Cardiac fibroblast (primary cell): ENCODE measurements at regions not wholly inside any gene's neighbourhood (a gene's known extent, or its start where the extent isn't known, plus 50 kb on each side); places are given as distances from the start of the nearest gene placed in this dataset.

ENCODE experiments used
- DNase-seq, 2 donors: peaks; one replicate each; pipeline versions ENCODE4 v3.0.0 to v3.0.0-alpha.2; 2010; ENCODE audit warnings: low read depth in 2 of 2
- H3K4me3 ChIP-seq, 2 donors: replicated peaks in 1 of 2; 1 replicate in 1 of 2; 2 replicates in 1 of 2; pipeline ENCODE4 v1.5.1; 2011; ENCODE audit warnings: low read depth in 2 of 2, low read length in 2 of 2, mild to moderate bottlenecking in 2 of 2, moderate library complexity in 1 of 2
- TF ChIP-seq, protein P1 (sequence below): IDR thresholded peaks from one replicate; pipeline ENCODE4 v1.5.1; 2011; ENCODE audit warnings: low read depth, mild to moderate bottlenecking, low read length, inconsistent platforms

DNA sequence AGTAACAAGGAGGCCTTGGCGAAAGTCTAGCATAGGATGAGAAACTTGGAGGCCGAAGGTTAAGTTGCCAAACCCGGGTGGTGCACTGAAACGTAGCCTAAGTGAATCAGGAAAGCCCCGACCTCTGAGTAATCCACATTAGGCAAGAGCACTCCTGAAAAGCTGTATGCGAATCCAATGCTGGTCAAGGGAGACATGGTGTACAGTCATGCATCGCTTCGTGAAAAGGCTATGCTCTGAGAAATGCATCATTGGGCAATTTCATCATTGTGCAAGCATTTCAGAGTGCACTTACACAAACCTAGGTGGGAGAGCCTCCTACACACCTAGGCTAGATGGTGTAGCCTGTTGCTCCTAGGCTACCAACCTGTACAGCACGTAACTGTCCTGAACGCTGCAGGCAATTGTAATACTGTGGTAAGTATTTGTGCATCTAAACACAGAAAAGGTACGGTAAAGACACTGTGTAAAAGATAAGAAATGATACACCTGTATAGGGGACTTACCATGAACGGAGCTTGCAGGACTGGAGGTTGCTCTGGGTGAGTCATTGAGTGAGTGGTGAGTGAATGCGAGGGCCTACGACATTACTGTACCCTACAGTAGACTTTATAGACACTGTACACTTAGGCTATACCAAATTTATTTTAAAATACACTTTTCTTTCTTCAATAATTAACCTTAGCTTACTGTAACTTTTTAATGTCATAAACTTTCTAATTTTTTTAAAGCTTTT, 222.5 kb downstream of the SHQ1 start:
- H3K4me3 ChIP-seq: no peak overlapping the region
- DNase-seq: peak; percentile 66 to 94
- TF ChIP-seq, protein P1, sequence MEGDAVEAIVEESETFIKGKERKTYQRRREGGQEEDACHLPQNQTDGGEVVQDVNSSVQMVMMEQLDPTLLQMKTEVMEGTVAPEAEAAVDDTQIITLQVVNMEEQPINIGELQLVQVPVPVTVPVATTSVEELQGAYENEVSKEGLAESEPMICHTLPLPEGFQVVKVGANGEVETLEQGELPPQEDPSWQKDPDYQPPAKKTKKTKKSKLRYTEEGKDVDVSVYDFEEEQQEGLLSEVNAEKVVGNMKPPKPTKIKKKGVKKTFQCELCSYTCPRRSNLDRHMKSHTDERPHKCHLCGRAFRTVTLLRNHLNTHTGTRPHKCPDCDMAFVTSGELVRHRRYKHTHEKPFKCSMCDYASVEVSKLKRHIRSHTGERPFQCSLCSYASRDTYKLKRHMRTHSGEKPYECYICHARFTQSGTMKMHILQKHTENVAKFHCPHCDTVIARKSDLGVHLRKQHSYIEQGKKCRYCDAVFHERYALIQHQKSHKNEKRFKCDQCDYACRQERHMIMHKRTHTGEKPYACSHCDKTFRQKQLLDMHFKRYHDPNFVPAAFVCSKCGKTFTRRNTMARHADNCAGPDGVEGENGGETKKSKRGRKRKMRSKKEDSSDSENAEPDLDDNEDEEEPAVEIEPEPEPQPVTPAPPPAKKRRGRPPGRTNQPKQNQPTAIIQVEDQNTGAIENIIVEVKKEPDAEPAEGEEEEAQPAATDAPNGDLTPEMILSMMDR: no peak

DNA sequence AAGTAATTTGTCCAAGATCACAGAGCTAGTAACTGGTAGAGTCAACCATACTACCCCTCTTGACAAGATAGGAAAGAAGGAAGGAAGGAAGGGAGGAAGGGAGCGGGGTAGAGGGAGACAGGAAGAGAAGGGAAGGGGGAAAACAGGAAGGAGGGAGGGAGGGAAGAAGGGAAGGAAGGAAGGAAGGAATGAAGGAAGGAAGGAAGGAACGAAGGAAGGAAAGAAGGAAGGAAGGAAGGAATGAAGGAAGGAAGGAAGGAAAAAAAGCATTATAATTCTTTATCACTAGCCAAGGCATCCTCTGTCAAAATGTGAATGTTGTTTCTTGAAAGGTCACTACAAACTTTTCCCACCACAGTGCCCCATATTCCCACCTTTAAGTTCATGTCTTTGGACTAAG, 223.6 kb downstream of the SHQ1 start:
- DNase-seq: no peak
- H3K4me3 ChIP-seq: no peak overlapping the region
- TF ChIP-seq, protein P1: no peak

DNA sequence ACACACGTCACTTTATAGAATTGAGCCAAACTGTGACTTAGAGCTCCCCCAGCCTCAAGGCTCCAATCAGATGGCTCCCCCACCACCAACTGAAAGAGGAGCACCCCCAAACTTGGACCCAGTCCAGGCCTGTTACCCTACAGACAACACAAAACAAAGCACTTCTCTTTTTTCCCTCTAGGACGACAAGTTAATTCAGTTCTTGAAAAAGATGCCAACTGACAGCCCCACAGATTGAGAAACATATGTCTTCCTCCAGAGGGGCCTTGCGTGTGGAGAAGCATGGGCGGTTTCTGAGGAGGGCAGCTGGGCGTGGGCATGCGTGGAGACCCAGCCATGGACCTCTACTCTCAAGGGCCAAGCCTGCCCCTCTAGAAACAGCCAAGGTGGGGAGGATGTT, 229.5 kb downstream of the SHQ1 start:
- no peak overlapping the region for H3K4me3 ChIP-seq
- TF ChIP-seq, protein P1: no peak
- no peak for DNase-seq

DNA sequence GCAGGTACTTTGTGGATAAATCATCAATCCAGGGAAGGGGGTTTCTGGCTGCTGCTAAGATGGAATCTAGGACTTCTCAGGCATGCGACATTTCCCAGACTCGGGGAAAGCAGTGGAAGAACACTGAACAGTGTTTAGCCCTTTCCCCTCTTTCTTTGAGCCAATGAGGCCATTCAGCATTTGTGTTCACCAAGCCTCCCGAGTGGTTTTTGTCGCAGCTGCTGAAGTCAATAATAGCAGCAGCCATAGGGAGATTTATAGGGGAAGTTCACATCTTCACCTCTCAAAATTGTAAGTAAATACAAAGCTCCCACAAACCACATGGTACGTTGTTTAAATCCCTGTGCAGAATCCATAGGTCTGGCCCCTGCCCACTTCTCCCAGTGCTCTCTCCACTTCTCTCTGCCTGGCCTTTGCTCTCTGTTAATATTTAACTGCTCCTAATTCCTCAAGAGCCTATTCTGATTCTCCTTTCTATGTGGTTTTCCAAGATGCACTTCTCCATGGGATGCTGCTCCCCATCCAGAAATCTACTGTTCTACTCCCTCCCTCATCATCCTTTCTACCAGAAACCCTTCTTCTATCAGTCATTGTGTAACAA, 230.7 kb downstream of the SHQ1 start:
- DNase-seq: no peak
- TF ChIP-seq, protein P1: no peak
- no peak overlapping the region for H3K4me3 ChIP-seq

DNA sequence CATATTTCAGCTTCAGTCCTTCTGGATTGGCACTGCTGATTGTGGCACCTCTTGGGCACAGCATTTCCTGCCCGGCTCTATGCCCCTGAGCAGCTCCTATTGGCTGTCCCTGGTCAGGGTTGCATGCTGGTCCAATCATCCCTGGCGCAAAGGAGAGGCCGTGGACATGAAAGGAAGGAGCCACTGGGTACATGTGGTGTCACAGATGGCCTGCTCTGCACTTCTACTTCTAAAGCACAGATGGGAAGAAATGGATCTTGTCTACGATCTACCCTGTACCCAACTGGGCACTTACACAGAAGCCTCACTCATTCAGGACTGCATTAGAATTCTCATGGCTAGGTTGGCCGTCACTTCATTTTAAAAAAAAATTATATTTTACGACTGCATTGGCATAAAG, 232.5 kb downstream of the SHQ1 start:
- no peak for DNase-seq
- TF ChIP-seq, protein P1: no peak
- no peak overlapping the region for H3K4me3 ChIP-seq

DNA sequence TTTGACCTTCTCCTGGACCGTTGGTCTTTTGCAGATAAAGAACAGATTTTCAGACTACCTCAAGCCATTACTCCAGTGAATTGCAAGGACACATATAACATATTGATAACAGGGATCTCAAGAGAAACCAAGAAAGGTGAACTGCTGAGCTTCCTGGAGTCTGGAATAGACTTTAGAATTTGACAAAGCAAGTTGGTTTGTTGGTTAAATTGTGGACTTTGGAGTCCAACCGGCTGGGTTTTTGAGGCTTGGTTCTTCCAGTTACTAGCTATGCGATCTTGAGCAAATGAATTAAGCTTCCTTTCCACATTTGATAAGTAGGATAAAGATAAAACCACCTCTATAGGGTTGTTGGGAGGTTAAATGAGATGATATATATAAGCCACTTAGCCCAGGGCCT, 233.1 kb downstream of the SHQ1 start:
- H3K4me3 ChIP-seq: no peak overlapping the region
- DNase-seq: no peak
- TF ChIP-seq, protein P1: no peak
